ENCODE measurements at regions not wholly inside any gene's neighbourhood (a gene's known extent, or its start where the extent isn't known, plus 50 kb on each side); places are given as distances from the start of the nearest gene placed in this dataset.

DNA sequence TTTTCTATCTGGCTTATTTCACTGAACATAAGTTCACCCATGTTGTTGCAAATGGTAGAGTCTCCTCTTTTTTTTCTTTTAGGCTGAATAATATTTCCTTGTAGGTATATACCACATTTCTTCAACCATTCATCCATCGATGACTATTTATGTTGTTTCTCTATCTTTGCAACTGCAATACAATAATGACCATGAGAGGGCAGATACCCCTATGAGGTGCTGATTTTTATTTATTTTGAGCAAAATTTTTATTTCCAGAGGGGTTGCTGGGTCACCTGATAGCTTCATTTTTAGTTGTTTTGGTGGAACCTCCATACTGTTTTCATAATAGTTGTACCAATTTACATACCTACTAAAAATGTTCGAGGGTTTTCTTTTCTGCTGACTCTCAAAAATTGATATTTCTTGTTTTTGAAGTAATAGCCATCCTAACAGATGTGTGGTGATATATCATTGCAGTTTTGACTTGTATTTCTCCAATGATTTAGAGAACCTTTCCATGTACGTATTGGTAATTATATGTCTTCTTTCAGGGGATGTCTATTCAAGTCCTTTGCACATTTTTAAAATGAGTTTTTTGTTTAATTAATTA lies 1697.0 kb downstream of the PCDH7 start:
- CTCF ChIA-PET: no interaction called here
- Histone ChIP-seq H3K9me3 (ENCODE audit: control insufficient read depth in 1 of 2, insufficient read depth in 1 of 2, low read depth in 1 of 2, low read length in 2 of 2) (no peaks in the 10 kb centered on the region), H3K36me3 (ENCODE audit: control insufficient read depth in 1 of 2, insufficient read depth in 2 of 2, low read length in 2 of 2) (no peaks in the 10 kb centered on the region), H4K20me1 (ENCODE audit: insufficient read depth) (no peaks in the 10 kb centered on the region), H3K27me3 (ENCODE audit: insufficient read depth, low read length) (no peaks in the 10 kb centered on the region), H2AFZ (ENCODE audit: low read depth, low read length, poor library complexity, severe bottlenecking) (peak overlapping the region; percentile 31), H3K4me1 (ENCODE audit: control insufficient read depth in 1 of 2, insufficient read depth in 2 of 2, low read length in 2 of 2) (no peaks in the 10 kb centered on the region), H3K79me2 (ENCODE audit: insufficient read depth, low read length) (no peaks in the 10 kb centered on the region), H3K27ac (ENCODE audit: low read depth, low read length) (no peak overlapping the region), H3K4me2 (ENCODE audit: low read length) (no peak overlapping the region), H3K9me2 (ENCODE audit: insufficient read depth) (no peaks in the 10 kb centered on the region; the same call in 1 of the 2 replicates), H3K4me3 (replicated peaks in 1 of 2; ENCODE audit: low read depth in 1 of 2, low read length in 2 of 2) (no peak overlapping the region), H3K9ac (ENCODE audit: low read length) (no peak overlapping the region)
- intact Hi-C loops (cut with micrococcal nuclease): no loop called here
- DNase-seq (ENCODE audit: low read depth, low spot score): no peak
- POLR2A ChIA-PET: no interaction called here
- RAD21 ChIA-PET (ENCODE audit: low non-redundant PET in 1 of 2, low total read pairs in 2 of 2, uncharacterized antibody in 2 of 2, unreplicated experiment in 2 of 2): no interaction called here
- ATAC-seq: no peak
- TF ChIP-seq, protein P1, sequence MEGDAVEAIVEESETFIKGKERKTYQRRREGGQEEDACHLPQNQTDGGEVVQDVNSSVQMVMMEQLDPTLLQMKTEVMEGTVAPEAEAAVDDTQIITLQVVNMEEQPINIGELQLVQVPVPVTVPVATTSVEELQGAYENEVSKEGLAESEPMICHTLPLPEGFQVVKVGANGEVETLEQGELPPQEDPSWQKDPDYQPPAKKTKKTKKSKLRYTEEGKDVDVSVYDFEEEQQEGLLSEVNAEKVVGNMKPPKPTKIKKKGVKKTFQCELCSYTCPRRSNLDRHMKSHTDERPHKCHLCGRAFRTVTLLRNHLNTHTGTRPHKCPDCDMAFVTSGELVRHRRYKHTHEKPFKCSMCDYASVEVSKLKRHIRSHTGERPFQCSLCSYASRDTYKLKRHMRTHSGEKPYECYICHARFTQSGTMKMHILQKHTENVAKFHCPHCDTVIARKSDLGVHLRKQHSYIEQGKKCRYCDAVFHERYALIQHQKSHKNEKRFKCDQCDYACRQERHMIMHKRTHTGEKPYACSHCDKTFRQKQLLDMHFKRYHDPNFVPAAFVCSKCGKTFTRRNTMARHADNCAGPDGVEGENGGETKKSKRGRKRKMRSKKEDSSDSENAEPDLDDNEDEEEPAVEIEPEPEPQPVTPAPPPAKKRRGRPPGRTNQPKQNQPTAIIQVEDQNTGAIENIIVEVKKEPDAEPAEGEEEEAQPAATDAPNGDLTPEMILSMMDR (IDR thresholded peaks at IDR 0.05 in 2 of 3, conservative IDR thresholded peaks at IDR 0.05 in 1 of 3; ENCODE audit: borderline replicate concordance in 1 of 3, insufficient read depth in 1 of 3, low read depth in 2 of 3, low read length in 2 of 3): peak; percentile 4 to 57 (median 31); a peak in 4 of 6 replicates
- TF ChIP-seq RAD21 (IDR thresholded peaks at IDR 0.05; ENCODE audit: low read depth) (peak; percentile 17; the same call in 1 of the 2 replicates), YY1 (IDR thresholded peaks at IDR 0.05; ENCODE audit: extremely low read depth, insufficient replicate concordance, low read depth, low read length) (no peak)
- BruUV-seq (replicated peaks): no TSS peak

DNA sequence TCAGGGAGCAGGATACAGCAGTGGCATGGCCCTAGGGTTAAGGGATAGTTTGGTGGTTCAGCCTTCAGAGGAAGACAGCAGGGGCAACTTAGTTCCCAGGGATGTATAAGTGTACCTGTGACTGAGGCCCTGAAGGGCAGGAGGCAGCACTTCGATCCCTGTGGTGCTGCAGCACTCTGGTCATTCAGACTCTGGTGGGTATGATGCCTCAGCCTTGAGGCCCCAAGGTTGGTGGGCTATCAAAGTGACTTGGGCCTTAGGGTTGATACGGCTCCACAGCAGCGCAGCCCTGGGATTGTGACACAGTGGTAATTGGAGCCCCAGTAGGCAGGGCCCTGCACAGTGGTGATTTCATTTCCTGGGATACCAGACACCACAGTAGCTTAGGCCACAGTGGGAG lies 1703.1 kb downstream of the PCDH7 start:
- BruUV-seq (replicated peaks): no TSS peak
- Histone ChIP-seq H3K27me3 (ENCODE audit: insufficient read depth, low read length) (no peaks in the 10 kb centered on the region), H3K4me2 (ENCODE audit: low read length) (no peak overlapping the region), H3K4me1 (ENCODE audit: control insufficient read depth in 1 of 2, insufficient read depth in 2 of 2, low read length in 2 of 2) (no peaks in the 10 kb centered on the region), H3K9me3 (ENCODE audit: control insufficient read depth in 1 of 2, insufficient read depth in 1 of 2, low read depth in 1 of 2, low read length in 2 of 2) (no peaks in the 10 kb centered on the region), H3K79me2 (ENCODE audit: insufficient read depth, low read length) (no peaks in the 10 kb centered on the region), H2AFZ (ENCODE audit: low read depth, low read length, poor library complexity, severe bottlenecking) (no peak overlapping the region), H3K4me3 (replicated peaks in 1 of 2; ENCODE audit: low read depth in 1 of 2, low read length in 2 of 2) (no peak overlapping the region), H3K9ac (ENCODE audit: low read length) (no peak overlapping the region), H3K27ac (ENCODE audit: low read depth, low read length) (no peak overlapping the region), H4K20me1 (ENCODE audit: insufficient read depth) (no peaks in the 10 kb centered on the region), H3K36me3 (ENCODE audit: control insufficient read depth in 1 of 2, insufficient read depth in 2 of 2, low read length in 2 of 2) (no peaks in the 10 kb centered on the region), H3K9me2 (ENCODE audit: insufficient read depth) (no peaks in the 10 kb centered on the region)
- intact Hi-C loops (cut with micrococcal nuclease): no loop called here
- POLR2A ChIA-PET: no interaction called here
- RAD21 ChIA-PET (ENCODE audit: low non-redundant PET in 1 of 2, low total read pairs in 2 of 2, uncharacterized antibody in 2 of 2, unreplicated experiment in 2 of 2): no interaction called here
- DNase-seq (ENCODE audit: low read depth, low spot score) (no peak), ATAC-seq (no peak)
- CTCF ChIA-PET: no interaction called here
- TF ChIP-seq TCF7L2 (IDR thresholded peaks at IDR 0.05; ENCODE audit: borderline replicate concordance, extremely low read depth, insufficient read depth, insufficient read length) (no peak), EZH2phosphoT487 (IDR thresholded peaks at IDR 0.05; ENCODE audit: borderline replicate concordance) (no peak), JUND (IDR thresholded peaks at IDR 0.05) (no peak), ZNF274 (IDR thresholded peaks at IDR 0.05; ENCODE audit: low read depth, low read length) (no peak), SIN3A (IDR thresholded peaks at IDR 0.05; ENCODE audit: low read depth) (no peak), SP1 (IDR thresholded peaks at IDR 0.05; ENCODE audit: low read depth) (no peak), FOSL1 (IDR thresholded peaks at IDR 0.05; ENCODE audit: low read depth) (no peak), EGR1 (IDR thresholded peaks at IDR 0.05; ENCODE audit: low read depth) (no peak), POLR2AphosphoS5 (IDR thresholded peaks at IDR 0.05; ENCODE audit: low read depth, low read length) (no peak), SRF (IDR thresholded peaks at IDR 0.05; ENCODE audit: low read depth) (no peak), POLR2A (IDR thresholded peaks at IDR 0.05; ENCODE audit: borderline replicate concordance, extremely low read depth, insufficient read depth, insufficient read length) (no peak), CBX3 (IDR thresholded peaks at IDR 0.05; ENCODE audit: low read depth) (no peak), EZH2 (IDR thresholded peaks at IDR 0.05) (no peak)
- TF ChIP-seq, protein P2, sequence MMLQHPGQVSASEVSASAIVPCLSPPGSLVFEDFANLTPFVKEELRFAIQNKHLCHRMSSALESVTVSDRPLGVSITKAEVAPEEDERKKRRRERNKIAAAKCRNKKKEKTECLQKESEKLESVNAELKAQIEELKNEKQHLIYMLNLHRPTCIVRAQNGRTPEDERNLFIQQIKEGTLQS (IDR thresholded peaks at IDR 0.05): no peak
- TF ChIP-seq, protein P3, sequence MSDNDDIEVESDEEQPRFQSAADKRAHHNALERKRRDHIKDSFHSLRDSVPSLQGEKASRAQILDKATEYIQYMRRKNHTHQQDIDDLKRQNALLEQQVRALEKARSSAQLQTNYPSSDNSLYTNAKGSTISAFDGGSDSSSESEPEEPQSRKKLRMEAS (IDR thresholded peaks at IDR 0.05): no peak
- TF ChIP-seq, protein P4, sequence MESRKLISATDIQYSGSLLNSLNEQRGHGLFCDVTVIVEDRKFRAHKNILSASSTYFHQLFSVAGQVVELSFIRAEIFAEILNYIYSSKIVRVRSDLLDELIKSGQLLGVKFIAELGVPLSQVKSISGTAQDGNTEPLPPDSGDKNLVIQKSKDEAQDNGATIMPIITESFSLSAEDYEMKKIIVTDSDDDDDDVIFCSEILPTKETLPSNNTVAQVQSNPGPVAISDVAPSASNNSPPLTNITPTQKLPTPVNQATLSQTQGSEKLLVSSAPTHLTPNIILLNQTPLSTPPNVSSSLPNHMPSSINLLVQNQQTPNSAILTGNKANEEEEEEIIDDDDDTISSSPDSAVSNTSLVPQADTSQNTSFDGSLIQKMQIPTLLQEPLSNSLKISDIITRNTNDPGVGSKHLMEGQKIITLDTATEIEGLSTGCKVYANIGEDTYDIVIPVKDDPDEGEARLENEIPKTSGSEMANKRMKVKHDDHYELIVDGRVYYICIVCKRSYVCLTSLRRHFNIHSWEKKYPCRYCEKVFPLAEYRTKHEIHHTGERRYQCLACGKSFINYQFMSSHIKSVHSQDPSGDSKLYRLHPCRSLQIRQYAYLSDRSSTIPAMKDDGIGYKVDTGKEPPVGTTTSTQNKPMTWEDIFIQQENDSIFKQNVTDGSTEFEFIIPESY (IDR thresholded peaks at IDR 0.05; ENCODE audit: extremely low read depth, insufficient replicate concordance, low read length): no peak

Data from HCT116 (cell line).